ENCODE measurements at regions not wholly inside any gene's neighbourhood (a gene's known extent, or its start where the extent isn't known, plus 50 kb on each side); places are given as distances from the start of the nearest gene placed in this dataset.

DNA sequence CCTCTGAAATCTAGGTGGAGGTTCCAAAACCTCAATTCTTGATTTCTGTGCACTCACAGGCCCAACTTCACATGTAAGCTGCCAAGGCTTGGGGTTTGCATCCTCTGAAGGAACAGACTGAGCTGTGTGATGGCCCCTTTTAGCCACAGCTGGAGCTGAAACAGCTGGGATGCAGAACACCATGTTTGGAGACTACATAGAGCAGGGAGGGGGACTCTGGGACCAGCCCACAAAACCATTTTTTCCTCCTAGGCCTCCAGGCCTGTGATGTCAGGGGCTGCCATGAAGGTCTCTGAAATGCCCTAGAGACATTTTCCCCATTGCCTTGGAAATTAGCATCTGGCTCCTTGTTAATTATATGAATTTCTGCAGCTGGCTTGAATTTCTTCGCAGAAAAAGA is 1025.9 kb upstream of the NOVA1 start:
- no peak for TF ChIP-seq NFIC (IDR thresholded peaks at IDR 0.05)
- TF ChIP-seq EGR1 (IDR thresholded peaks at IDR 0.05), result no peak
- no peak for TF ChIP-seq MAX (IDR thresholded peaks at IDR 0.05)
- TF ChIP-seq EP300 (IDR thresholded peaks at IDR 0.05; ENCODE audit: borderline replicate concordance), result no peak
- TF ChIP-seq REST (IDR thresholded peaks at IDR 0.05; ENCODE audit: low read depth), result no peak
- TF ChIP-seq TEAD4 (IDR thresholded peaks at IDR 0.05), result no peak
- no peak for TF ChIP-seq CEBPB (IDR thresholded peaks at IDR 0.05)
- TF ChIP-seq FOXM1 (IDR thresholded peaks at IDR 0.05; ENCODE audit: borderline replicate concordance, low read depth), result no peak
- TF ChIP-seq YY1 (IDR thresholded peaks at IDR 0.05; ENCODE audit: low read depth), result no peak
- TF ChIP-seq RAD21 (IDR thresholded peaks at IDR 0.05; ENCODE audit: low read depth), result no peak
- no peak for TF ChIP-seq TAF1 (IDR thresholded peaks at IDR 0.05; ENCODE audit: low read depth)
- TF ChIP-seq TCF12 (IDR thresholded peaks at IDR 0.05; ENCODE audit: low read depth), result no peak
- TF ChIP-seq ZBTB7A (IDR thresholded peaks at IDR 0.05; ENCODE audit: low read depth), result no peak
- TF ChIP-seq, protein P1, sequence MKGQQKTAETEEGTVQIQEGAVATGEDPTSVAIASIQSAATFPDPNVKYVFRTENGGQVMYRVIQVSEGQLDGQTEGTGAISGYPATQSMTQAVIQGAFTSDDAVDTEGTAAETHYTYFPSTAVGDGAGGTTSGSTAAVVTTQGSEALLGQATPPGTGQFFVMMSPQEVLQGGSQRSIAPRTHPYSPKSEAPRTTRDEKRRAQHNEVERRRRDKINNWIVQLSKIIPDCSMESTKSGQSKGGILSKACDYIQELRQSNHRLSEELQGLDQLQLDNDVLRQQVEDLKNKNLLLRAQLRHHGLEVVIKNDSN (IDR thresholded peaks at IDR 0.05), result no peak
